Tibial artery (tissue), 4 donors: ENCODE measurements at regions not wholly inside any gene's neighbourhood (a gene's known extent, or its start where the extent isn't known, plus 50 kb on each side); places are given as distances from the start of the nearest gene placed in this dataset.

Experiments
- DNase-seq, 2 donors: peaks; one replicate each; pipeline ENCODE4 v3.0.0-alpha.2; 2019
- H3K27ac ChIP-seq, 2 donors: fragments of 200-600 bp; sonication (generic) in 1 of 2; 1 replicate in 1 of 2; 2 replicates in 1 of 2; pipeline ENCODE4 v1.5.1; 2018 to 2019; ENCODE audit warnings: mild to moderate bottlenecking in 1 of 2
- H3K27me3 ChIP-seq, 2 donors: fragments of 200-600 bp; sonication (generic) in 1 of 2; one replicate each; pipeline versions ENCODE4 v1.5.1 to v1.6.0; 2016 to 2019
- H3K36me3 ChIP-seq, 3 donors: fragments of 200-600 bp; sonication (generic) in 2 of 3; one replicate each; pipeline ENCODE4 v1.5.1; 2016 to 2019; ENCODE audit warnings: mild to moderate bottlenecking in 2 of 3
- H3K4me1 ChIP-seq, 4 donors: fragments of 200-600 bp; sonication (generic) in 2 of 4; 1 replicate in 3 of 4; 2 replicates in 1 of 4; pipeline ENCODE4 v1.5.1; 2016 to 2019
- H3K4me3 ChIP-seq, 2 donors: fragments of 200-600 bp; sonication (generic) in 1 of 2; 1 replicate in 1 of 2; 2 replicates in 1 of 2; pipeline ENCODE4 v1.5.1; 2018 to 2019; ENCODE audit warnings: mild to moderate bottlenecking in 2 of 2
- H3K9me3 ChIP-seq, 3 donors: fragments of 200-600 bp; sonication (generic) in 1 of 3; one replicate each; pipeline ENCODE4 v1.5.1; 2016 to 2019
- CTCF ChIP-seq, 2 experiments: fragments of 200-600 bp in 1 of 2; fragments of 450-650 bp in 1 of 2; IDR thresholded peaks; one replicate each; pipeline ENCODE4 v1.5.1; 2017 to 2019; ENCODE audit warnings: antibody characterized with exemption in 2 of 2, mild to moderate bottlenecking in 1 of 2, moderate library complexity in 1 of 2
- intact Hi-C: fragments of 100-400 bp; cut with DNase I; formaldehyde crosslinking; loops from one replicate; pipeline ENCODE4 v1.15.0; 2023; ENCODE audit warnings: low total_unique reads

DNA sequence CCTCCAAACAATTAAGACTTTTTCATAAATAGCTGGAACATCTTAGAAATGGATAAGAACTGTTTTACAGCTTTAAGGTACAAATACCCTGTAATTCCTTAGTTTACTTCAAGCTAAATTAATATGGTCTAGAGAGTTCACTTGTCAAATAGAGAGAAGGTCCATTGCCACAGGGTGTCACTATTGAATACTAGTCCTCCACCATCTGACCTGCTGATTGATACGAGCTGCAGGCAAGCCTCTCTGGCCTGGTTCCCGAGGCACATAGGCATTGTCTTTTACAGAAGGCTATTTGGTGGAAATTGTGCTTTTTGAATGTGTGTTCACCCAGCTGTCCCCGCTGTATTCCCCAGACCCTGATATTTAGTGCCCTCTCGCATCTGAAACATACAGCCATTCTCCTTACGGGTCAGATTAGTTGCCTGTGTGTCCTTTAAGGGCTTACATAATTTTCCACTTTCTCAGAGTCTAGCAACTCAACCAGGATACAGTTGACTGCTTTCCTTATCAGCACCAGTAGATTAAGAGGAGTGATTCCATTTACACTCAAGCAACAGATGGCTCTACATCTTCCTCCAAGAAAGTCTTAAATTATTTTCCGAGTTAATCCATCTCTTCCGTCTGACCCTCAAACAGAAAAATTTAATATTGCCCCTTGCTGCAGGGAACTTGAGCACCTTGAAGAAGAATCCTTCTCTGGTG lies 788.8 kb upstream of the FAT3 start:
- TF ChIP-seq CTCF (IDR thresholded peaks at IDR 0.05), result no peak
- no peak overlapping the region for H3K27ac ChIP-seq
- intact Hi-C loops, result no loop called here
- H3K36me3 ChIP-seq, result no peaks in the 10 kb centered on the region
- H3K27me3 ChIP-seq, result no peaks in the 10 kb centered on the region
- H3K4me3 ChIP-seq, result no peak overlapping the region
- H3K4me1 ChIP-seq, result no peaks in the 10 kb centered on the region
- no peak for DNase-seq
- peaks cover 0 to 4% (median 0%) of the 10 kb centered on the region in 3 donors for H3K9me3 ChIP-seq

DNA sequence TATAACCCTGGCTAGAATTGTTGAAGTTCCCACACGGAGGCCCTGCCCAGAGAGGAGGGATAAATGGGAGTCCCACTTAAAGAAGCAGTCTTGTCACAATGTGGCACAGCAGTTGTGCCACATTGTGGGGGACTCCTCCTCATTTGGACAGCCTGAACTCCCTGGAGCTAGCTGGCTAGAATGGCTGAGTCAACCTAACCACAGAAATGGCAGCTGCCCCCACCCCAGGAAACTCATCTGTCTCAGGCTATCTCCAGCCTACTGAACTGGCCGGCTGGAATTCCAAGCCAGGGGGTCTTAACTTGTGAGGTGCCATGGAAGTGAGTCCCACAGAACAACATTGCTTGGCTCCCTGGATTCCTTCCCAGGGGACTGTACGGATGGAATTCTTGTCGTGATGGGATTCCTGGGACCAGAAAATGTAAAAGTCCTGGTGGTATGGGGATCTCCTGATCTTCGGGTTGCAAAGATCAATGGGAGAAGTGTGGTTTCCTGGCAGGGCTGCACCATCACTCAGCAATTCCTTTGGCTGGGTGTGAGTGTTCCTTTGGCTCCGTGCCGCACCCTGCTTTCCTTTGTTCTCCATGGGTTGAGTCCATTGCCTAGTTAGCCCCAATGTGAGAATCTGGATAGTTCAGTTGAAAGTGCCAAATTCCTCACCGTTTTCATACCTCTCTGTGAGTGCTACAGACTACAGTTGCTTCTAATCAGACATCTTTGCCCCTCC lies 791.2 kb upstream of the FAT3 start:
- Histone ChIP-seq H3K27ac (no peak overlapping the region), H3K36me3 (no peaks in the 10 kb centered on the region), H3K4me1 (no peaks in the 10 kb centered on the region), H3K4me3 (no peak overlapping the region), H3K27me3 (no peaks in the 10 kb centered on the region), H3K9me3 (peaks cover 0 to 4% (median 0%) of the 10 kb centered on the region in 3 donors)
- intact Hi-C loops, result no loop called here
- no peak for DNase-seq
- TF ChIP-seq CTCF (IDR thresholded peaks at IDR 0.05), result no peak

DNA sequence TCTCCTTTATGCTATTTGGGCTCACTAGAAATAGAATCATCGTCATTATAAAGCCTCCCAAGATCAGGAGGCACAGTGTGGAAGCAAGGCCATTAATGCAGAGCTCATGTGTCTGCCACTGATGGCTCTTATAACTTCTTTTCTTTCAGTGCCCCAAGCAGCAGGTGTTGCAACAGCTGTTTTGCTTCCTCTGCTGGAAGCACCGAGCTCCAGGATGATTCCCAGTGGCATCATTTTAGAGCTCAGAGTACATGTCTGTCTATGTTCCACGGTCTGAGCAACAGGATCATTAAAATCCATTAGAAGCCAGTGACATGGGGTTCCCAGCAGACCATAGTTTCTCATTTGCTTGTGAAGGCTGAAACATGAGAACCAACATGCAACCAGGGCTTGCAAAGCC lies 803.0 kb upstream of the FAT3 start:
- no peak for DNase-seq
- Histone ChIP-seq H3K27ac (no peak overlapping the region), H3K27me3 (no peaks in the 10 kb centered on the region), H3K4me3 (no peak overlapping the region), H3K9me3 (no peaks in the 10 kb centered on the region), H3K4me1 (no peaks in the 10 kb centered on the region), H3K36me3 (no peaks in the 10 kb centered on the region)
- TF ChIP-seq CTCF (IDR thresholded peaks at IDR 0.05), result no peak
- intact Hi-C loops, result no loop called here

DNA sequence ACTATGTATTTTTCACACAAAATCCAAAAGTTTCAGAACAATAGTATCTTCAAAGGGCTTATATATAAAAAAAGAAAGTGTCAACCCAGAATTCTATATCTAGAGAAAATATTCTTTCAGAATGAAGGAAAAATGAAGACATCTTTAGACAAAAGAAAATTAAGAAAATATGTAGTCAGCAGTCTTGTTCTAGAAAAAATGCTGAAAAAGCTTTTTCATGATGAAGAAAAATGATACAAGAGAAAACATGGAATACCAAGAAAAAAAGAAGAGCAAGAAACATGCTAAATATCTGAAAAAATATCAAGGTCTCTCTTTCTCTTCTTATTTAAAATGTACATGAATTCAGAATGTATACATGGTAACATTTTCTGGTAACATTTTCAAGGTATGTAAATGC lies 816.8 kb upstream of the FAT3 start:
- no peak overlapping the region for H3K27ac ChIP-seq
- DNase-seq, result no peak
- no peak overlapping the region for H3K4me3 ChIP-seq
- intact Hi-C loops, result no loop called here
- no peaks in the 10 kb centered on the region for H3K4me1 ChIP-seq
- H3K27me3 ChIP-seq, result no peaks in the 10 kb centered on the region
- TF ChIP-seq CTCF (IDR thresholded peaks at IDR 0.05), result no peak
- no peaks in the 10 kb centered on the region for H3K9me3 ChIP-seq
- H3K36me3 ChIP-seq, result no peaks in the 10 kb centered on the region

- no peak for TF ChIP-seq CTCF (IDR thresholded peaks at IDR 0.05)
- intact Hi-C loops, result no loop called here
- DNase-seq, result no peak
These were observed 818.6 kb upstream of the FAT3 start for GRCh38 chr11:91406009-91406408.

More at GRCh38 chr11:91406009-91406408, 818.6 kb upstream of the FAT3 start:
- no peaks in the 10 kb centered on the region for H3K4me1 ChIP-seq
- H3K4me3 ChIP-seq, result no peak overlapping the region
- no peak overlapping the region for H3K27ac ChIP-seq
- no peaks in the 10 kb centered on the region for H3K36me3 ChIP-seq
- H3K9me3 ChIP-seq, result peaks cover 0 to 4% (median 0%) of the 10 kb centered on the region in 3 donors
- H3K27me3 ChIP-seq, result no peaks in the 10 kb centered on the region
